Neural progenitor cell (in vitro differentiated cells): ENCODE measurements at regions not wholly inside any gene's neighbourhood (a gene's known extent, or its start where the extent isn't known, plus 50 kb on each side); places are given as distances from the start of the nearest gene placed in this dataset.

Experiments used
- DNase-seq: peaks from one replicate; pipeline ENCODE4 v3.0.0-alpha.2; 2016; ENCODE audit warnings: low spot score
- H2AFZ ChIP-seq: fragments of 200-600 bp; sonication (generic); replicated peaks from 2 replicates; pipeline ENCODE4 v1.6.1; 2016; ENCODE audit warnings: antibody characterized with exemption
- H3F3A ChIP-seq: fragments of 200-600 bp; sonication (generic); 2 replicates; pipeline ENCODE4 v1.6.1; 2016; ENCODE audit warnings: antibody characterized with exemption, low read depth
- H3K27ac ChIP-seq: fragments of 200-600 bp; sonication (generic); 2 replicates; pipeline ENCODE4 v1.5.1; 2016; ENCODE audit warnings: mild to moderate bottlenecking
- H3K27me3 ChIP-seq: fragments of 200-600 bp; sonication (generic); 2 replicates; pipeline ENCODE4 v1.6.1; 2016; ENCODE audit warnings: mild to moderate bottlenecking, moderate library complexity
- H3K36me3 ChIP-seq: fragments of 200-600 bp; sonication (generic); 2 replicates; pipeline ENCODE4 v1.5.1; 2016
- H3K4me1 ChIP-seq: fragments of 200-600 bp; sonication (generic); 2 replicates; pipeline ENCODE4 v1.6.1; 2016; ENCODE audit warnings: mixed run types
- H3K4me2 ChIP-seq: fragments of 200-600 bp; sonication (generic); 2 replicates; pipeline ENCODE4 v1.6.1; 2016
- H3K4me3 ChIP-seq: fragments of 200-600 bp; sonication (generic); 2 replicates; pipeline ENCODE4 v1.5.1; 2016
- H3K79me2 ChIP-seq: fragments of 200-600 bp; sonication (generic); 2 replicates; pipeline ENCODE4 v1.6.1; 2016; ENCODE audit warnings: low read depth
- H3K9ac ChIP-seq: fragments of 200-600 bp; sonication (generic); 2 replicates; pipeline ENCODE4 v1.6.1; 2016
- H3K9me3 ChIP-seq: fragments of 200-600 bp; sonication (generic); 2 replicates; pipeline ENCODE4 v1.5.1; 2016; ENCODE audit warnings: low read depth
- H4K20me1 ChIP-seq: fragments of 200-600 bp; sonication (generic); 2 replicates; pipeline ENCODE4 v1.6.1; 2016; ENCODE audit warnings: low read depth
- H3K27ac Mint-ChIP-seq: 3 replicates; pipeline ENCODE4 v1.8.0; 2021; ENCODE audit warnings: mixed read lengths
- H3K27me3 Mint-ChIP-seq: 2 replicates; pipeline ENCODE4 v1.8.0; 2022; ENCODE audit warnings: low read depth, mild to moderate bottlenecking, inconsistent platforms, moderate library complexity, mixed read lengths; ENCODE audit not compliant: insufficient read depth
- H3K36me3 Mint-ChIP-seq: 3 replicates; pipeline ENCODE4 v1.8.0; 2021; ENCODE audit warnings: mixed read lengths
- H3K4me1 Mint-ChIP-seq: 3 replicates; pipeline ENCODE4 v1.8.0; 2021; ENCODE audit warnings: mixed read lengths
- H3K4me3 Mint-ChIP-seq: 3 replicates; pipeline ENCODE4 v1.8.0; 2021; ENCODE audit warnings: mild to moderate bottlenecking, moderate library complexity, mixed read lengths
- H3K9me3 Mint-ChIP-seq: 3 replicates; pipeline ENCODE4 v1.8.0; 2020; ENCODE audit warnings: mixed read lengths
- CTCF ChIP-seq: fragments of 200-600 bp; sonication (generic); IDR thresholded peaks from 2 replicates; pipeline ENCODE4 v1.5.1; 2017; ENCODE audit warnings: antibody characterized with exemption, mild to moderate bottlenecking
- EZH2 ChIP-seq: fragments of 200-600 bp; sonication (generic); IDR thresholded peaks from 2 replicates; pipeline ENCODE4 v1.6.1; 2017; ENCODE audit warnings: antibody characterized with exemption, mild to moderate bottlenecking, moderate library complexity
- EZH2phosphoT487 ChIP-seq: fragments of 200-600 bp; sonication (generic); IDR thresholded peaks from 2 replicates; pipeline ENCODE4 v1.6.1; 2017; ENCODE audit warnings: antibody characterized with exemption

- Histone ChIP-seq H4K20me1 (peaks cover 54% of the 10 kb centered on the region), H3K4me2 (no peak overlapping the region), H3F3A (peaks cover 5% of the 10 kb centered on the region), H3K9ac (no peak overlapping the region), H3K4me3 (no peak overlapping the region), H3K36me3 (no peaks in the 10 kb centered on the region), H2AFZ (no peak overlapping the region), H3K79me2 (no peaks in the 10 kb centered on the region), H3K27me3 (no peaks in the 10 kb centered on the region), H3K27ac (no peak overlapping the region), H3K9me3 (no peaks in the 10 kb centered on the region), H3K4me1 (no peaks in the 10 kb centered on the region)
- Mint-ChIP-seq H3K27me3 (no peaks in the 10 kb centered on the region), H3K4me3 (no peak overlapping the region), H3K36me3 (peaks cover 27% of the 10 kb centered on the region), H3K4me1 (peaks cover 25% of the 10 kb centered on the region), H3K27ac (no peak overlapping the region), H3K9me3 (no peaks in the 10 kb centered on the region)
- DNase-seq, result no peak
- TF ChIP-seq CTCF, result no peak
- TF ChIP-seq EZH2phosphoT487, result no peak
- no peak for TF ChIP-seq EZH2
Observed at GRCh38 chr2:120959426-120959825, 223.8 kb downstream of the GLI2 start.

GRCh38 chr2:120960770-120961366 lies 225.2 kb downstream of the GLI2 start:
- Histone ChIP-seq H3K36me3 (no peaks in the 10 kb centered on the region), H3K9ac (no peak overlapping the region), H4K20me1 (peaks cover 53% of the 10 kb centered on the region), H3F3A (peaks cover 5% of the 10 kb centered on the region), H3K79me2 (no peaks in the 10 kb centered on the region), H2AFZ (no peak overlapping the region), H3K4me1 (no peaks in the 10 kb centered on the region), H3K9me3 (no peaks in the 10 kb centered on the region), H3K27me3 (no peaks in the 10 kb centered on the region), H3K27ac (no peak overlapping the region), H3K4me2 (no peak overlapping the region), H3K4me3 (no peak overlapping the region)
- H3K4me3 Mint-ChIP-seq, result no peak overlapping the region
- H3K27me3 Mint-ChIP-seq, result peaks cover 2% of the 10 kb centered on the region
- no peaks in the 10 kb centered on the region for H3K9me3 Mint-ChIP-seq
- H3K36me3 Mint-ChIP-seq, result peaks cover 26% of the 10 kb centered on the region
- H3K4me1 Mint-ChIP-seq, result peaks cover 25% of the 10 kb centered on the region
- TF ChIP-seq EZH2 (no peak), EZH2phosphoT487 (no peak), CTCF (no peak)
- H3K27ac Mint-ChIP-seq, result no peak overlapping the region
- no peak for DNase-seq

DNA sequence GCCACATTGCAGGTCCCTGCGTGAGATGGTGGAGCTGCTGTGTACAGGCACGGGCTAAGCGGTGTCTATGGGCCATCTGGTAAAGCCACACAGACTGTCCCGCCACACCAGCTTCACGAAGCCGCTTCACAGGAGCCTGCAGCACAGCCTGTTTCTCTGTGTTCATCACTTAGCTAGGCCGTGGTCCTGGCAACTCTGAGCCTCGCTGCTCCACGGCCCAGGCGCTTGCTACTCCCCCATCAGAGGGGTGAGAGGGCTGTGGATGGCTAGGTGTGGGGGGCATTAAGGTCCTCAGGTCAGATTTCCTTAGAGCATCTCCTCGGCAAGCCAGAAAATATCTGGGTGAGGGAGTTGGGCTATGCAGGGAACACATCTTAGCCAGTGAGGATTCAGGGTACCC lies 225.7 kb downstream of the GLI2 start:
- Mint-ChIP-seq H3K27me3 (peaks cover 2% of the 10 kb centered on the region), H3K36me3 (peaks cover 23% of the 10 kb centered on the region), H3K4me3 (no peak overlapping the region), H3K9me3 (no peaks in the 10 kb centered on the region), H3K4me1 (peaks cover 25% of the 10 kb centered on the region), H3K27ac (no peak overlapping the region)
- no peaks in the 10 kb centered on the region for H3K36me3 ChIP-seq
- H4K20me1 ChIP-seq, result peaks cover 48% of the 10 kb centered on the region
- no peaks in the 10 kb centered on the region for H3K79me2 ChIP-seq
- H3K9me3 ChIP-seq, result no peaks in the 10 kb centered on the region
- no peak overlapping the region for H3K4me3 ChIP-seq
- no peak overlapping the region for H3K9ac ChIP-seq
- H3K27me3 ChIP-seq, result no peaks in the 10 kb centered on the region
- no peak for TF ChIP-seq EZH2phosphoT487
- TF ChIP-seq EZH2, result no peak
- TF ChIP-seq CTCF, result no peak
- H3K27ac ChIP-seq, result no peak overlapping the region
- no peaks in the 10 kb centered on the region for H3K4me1 ChIP-seq
- H3F3A ChIP-seq, result peaks cover 5% of the 10 kb centered on the region
- no peak overlapping the region for H3K4me2 ChIP-seq
- no peak for DNase-seq
- no peak overlapping the region for H2AFZ ChIP-seq
